ENCODE measurements at regions not wholly inside any gene's neighbourhood (a gene's known extent, or its start where the extent isn't known, plus 50 kb on each side); places are given as distances from the start of the nearest gene placed in this dataset.

DNA sequence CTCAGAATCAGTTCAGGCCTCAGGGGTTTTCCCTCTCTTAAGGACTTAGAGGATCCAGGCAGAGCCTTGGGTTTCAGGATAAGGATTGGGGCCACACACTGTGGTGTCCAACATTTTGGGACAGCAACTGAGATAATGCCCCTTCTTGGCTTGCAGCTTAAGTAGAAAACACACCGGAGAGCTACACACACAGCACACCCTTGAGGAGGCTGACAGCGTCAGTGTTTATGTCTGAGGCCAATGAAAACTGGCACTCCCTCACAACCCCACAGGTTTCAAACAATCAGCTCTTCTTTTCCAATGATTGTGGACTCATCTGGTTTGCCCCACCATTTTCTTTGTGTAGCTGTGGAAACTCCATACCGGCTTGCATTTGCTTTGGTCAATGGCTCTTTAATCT is 257.7 kb downstream of the CDCA7 start:
- H3K36me3 ChIP-seq = no peaks in the 10 kb centered on the region
- no peak for DNase-seq (ENCODE audit: low read depth in 1 of 2, low spot score in 1 of 2)
- H3K4me1 ChIP-seq (ENCODE audit: low read depth) = no peaks in the 10 kb centered on the region
- H3K27ac ChIP-seq = no peak overlapping the region
- H3K27me3 ChIP-seq = no peaks in the 10 kb centered on the region
- TF ChIP-seq, protein P1, sequence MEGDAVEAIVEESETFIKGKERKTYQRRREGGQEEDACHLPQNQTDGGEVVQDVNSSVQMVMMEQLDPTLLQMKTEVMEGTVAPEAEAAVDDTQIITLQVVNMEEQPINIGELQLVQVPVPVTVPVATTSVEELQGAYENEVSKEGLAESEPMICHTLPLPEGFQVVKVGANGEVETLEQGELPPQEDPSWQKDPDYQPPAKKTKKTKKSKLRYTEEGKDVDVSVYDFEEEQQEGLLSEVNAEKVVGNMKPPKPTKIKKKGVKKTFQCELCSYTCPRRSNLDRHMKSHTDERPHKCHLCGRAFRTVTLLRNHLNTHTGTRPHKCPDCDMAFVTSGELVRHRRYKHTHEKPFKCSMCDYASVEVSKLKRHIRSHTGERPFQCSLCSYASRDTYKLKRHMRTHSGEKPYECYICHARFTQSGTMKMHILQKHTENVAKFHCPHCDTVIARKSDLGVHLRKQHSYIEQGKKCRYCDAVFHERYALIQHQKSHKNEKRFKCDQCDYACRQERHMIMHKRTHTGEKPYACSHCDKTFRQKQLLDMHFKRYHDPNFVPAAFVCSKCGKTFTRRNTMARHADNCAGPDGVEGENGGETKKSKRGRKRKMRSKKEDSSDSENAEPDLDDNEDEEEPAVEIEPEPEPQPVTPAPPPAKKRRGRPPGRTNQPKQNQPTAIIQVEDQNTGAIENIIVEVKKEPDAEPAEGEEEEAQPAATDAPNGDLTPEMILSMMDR (IDR thresholded peaks at IDR 0.05; ENCODE audit: low read depth, low read length) = no peak
- no peaks in the 10 kb centered on the region for H3K9me3 ChIP-seq (ENCODE audit: low read depth)
- H3K4me3 ChIP-seq = no peak overlapping the region

DNA sequence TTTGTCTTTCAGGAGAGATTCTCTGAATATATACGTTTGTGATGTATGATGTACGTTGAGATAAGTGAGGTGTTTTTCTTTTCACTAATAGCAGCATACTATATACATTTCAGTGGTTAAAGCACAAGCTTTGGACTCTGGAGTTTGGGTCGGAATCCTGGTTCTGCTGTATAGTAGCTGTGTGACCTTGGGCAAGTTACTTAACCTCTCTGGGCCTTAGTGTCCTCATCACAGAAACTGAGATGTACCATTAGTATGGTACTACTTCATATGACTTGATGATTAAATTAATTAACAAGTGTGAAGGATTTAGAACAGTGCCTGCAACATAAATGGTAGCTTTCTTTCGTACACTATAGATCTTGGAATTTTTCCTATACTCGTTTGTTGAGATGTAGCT is 258.7 kb downstream of the CDCA7 start:
- H3K4me1 ChIP-seq (ENCODE audit: low read depth) = no peaks in the 10 kb centered on the region
- no peaks in the 10 kb centered on the region for H3K9me3 ChIP-seq (ENCODE audit: low read depth)

DNA sequence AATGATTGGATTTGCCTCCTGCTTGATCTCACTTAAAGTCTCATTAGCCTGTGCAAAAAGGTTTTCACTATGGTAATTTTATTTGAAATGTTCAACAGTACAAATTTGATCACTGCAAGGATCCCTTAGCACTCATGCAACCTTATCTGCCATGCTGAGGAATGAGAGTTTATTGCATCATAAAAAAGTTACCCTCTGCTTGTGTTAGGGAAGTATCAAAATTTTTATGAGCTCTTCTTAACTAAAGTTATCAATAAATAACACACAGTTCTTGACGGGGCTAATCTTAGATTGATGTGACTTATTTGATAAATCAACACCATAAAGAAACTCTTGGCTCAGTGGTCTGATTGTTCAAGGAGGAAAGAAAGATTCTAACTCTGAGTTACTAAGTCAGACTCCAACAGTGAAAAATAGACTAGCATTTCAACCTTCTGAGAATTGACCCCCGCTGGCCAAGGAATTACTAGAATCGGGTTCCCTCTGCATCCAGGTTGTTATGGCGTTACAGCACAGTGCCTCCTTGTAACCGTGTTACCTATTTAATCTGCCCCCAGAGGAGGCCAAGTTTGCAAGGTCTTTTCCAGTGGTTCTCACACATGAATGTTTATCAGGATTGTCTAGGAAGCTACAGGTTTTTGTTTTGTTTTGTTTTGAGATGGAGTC is 259.7 kb downstream of the CDCA7 start:
- H3K36me3 ChIP-seq = no peaks in the 10 kb centered on the region

More for the DNA sequence above, 258.7 kb downstream of the CDCA7 start:
- no peaks in the 10 kb centered on the region for H3K36me3 ChIP-seq
- no peak for DNase-seq (ENCODE audit: low read depth in 1 of 2, low spot score in 1 of 2)
- TF ChIP-seq, protein P1 (IDR thresholded peaks at IDR 0.05; ENCODE audit: low read depth, low read length) = no peak
- H3K27me3 ChIP-seq = no peaks in the 10 kb centered on the region
- no peak overlapping the region for H3K4me3 ChIP-seq
- no peak overlapping the region for H3K27ac ChIP-seq

DNA sequence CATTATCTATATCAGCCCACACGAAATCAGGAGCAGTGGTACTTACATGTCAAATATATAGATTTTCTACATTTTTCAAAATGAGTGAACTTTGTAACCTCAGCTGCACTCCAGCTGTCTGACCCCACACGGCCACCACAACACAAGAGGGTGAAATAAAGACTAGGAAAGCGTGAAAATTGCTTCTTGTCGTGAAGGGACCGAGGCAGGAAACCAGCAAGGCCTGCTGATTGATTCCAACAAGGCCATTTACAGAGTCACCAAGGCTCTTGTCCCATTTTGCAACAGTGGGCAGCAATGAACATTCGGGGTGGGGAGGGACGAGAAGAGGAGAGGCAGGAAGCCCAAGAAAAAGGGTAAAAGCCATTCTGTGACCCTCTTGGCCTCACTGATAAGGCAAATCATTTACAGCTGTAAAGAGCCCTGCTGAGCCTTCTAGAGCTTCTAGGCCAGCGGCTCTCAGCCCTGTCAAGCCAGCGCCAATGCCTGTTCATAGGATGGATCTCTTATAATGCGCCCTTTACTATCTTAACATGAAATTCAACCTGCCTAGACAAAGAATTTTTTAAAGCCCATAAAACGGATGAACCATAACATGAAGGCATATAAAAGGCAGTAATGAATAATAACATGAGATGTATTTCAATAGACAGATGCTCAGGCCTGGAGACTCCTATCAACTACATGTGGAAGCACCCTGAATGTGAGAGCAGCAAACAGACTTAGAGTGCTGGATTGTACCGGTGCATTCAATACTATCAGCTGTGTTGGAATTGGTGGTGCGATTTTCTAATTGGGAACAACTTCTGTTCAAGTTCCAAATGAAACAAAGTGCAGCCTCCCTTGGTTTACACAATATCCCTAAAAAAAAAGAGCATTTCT is 269.0 kb downstream of the CDCA7 start:
- Histone ChIP-seq H3K4me1 (ENCODE audit: low read depth) (peaks cover 16% of the 10 kb centered on the region), H3K27ac (peak overlapping the region; percentile 74), H3K4me3 (no peak overlapping the region), H3K36me3 (no peaks in the 10 kb centered on the region), H3K9me3 (ENCODE audit: low read depth) (no peaks in the 10 kb centered on the region), H3K27me3 (no peaks in the 10 kb centered on the region)
- TF ChIP-seq, protein P1 (IDR thresholded peaks at IDR 0.05; ENCODE audit: low read depth, low read length) = no peak
- DNase-seq (ENCODE audit: low read depth in 1 of 2, low spot score in 1 of 2) = peak in 1 of 2 donors; percentile 48

More for the DNA sequence above, 259.7 kb downstream of the CDCA7 start:
- DNase-seq (ENCODE audit: low read depth in 1 of 2, low spot score in 1 of 2) = no peak
- Histone ChIP-seq H3K9me3 (ENCODE audit: low read depth) (no peaks in the 10 kb centered on the region), H3K27ac (no peak overlapping the region), H3K4me3 (no peak overlapping the region), H3K4me1 (ENCODE audit: low read depth) (no peaks in the 10 kb centered on the region), H3K27me3 (no peaks in the 10 kb centered on the region)
- TF ChIP-seq, protein P1 (IDR thresholded peaks at IDR 0.05; ENCODE audit: low read depth, low read length) = no peak

DNA sequence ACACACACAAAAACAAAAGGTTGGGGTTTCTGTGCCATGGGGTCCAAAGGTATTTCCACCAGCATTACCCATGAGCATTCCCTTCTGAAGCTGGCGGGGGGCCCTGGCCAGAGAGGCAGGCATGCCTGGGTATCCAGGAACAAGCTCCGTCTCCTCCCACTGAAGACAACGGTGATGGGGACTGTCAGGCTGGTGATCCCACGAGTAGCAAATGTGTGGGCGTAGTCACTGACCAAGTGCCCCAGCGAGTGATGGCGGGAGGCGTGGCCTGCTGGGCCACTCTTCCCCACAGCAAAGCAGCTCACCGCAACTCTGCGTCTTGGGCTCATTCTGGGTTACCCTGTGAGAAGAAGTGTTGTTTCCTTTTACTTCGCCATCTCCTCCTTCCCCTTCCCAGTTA is 270.6 kb downstream of the CDCA7 start:
- TF ChIP-seq, protein P1 (IDR thresholded peaks at IDR 0.05; ENCODE audit: low read depth, low read length) = no peak
- Histone ChIP-seq H3K27me3 (no peaks in the 10 kb centered on the region), H3K4me1 (ENCODE audit: low read depth) (peaks cover 16% of the 10 kb centered on the region), H3K36me3 (no peaks in the 10 kb centered on the region), H3K4me3 (no peak overlapping the region), H3K27ac (no peak overlapping the region), H3K9me3 (ENCODE audit: low read depth) (no peaks in the 10 kb centered on the region)
- no peak for DNase-seq (ENCODE audit: low read depth in 1 of 2, low spot score in 1 of 2)

Data from cardiac muscle cell (in vitro differentiated cells and primary cell).